Stomach (tissue), 8 donors: ENCODE measurements at regions not wholly inside any gene's neighbourhood (a gene's known extent, or its start where the extent isn't known, plus 50 kb on each side); places are given as distances from the start of the nearest gene placed in this dataset.

Source experiments
- DNase-seq, 2 donors: peaks; one replicate each; pipeline versions ENCODE4 v3.0.0 to v3.0.0-alpha.2; 2013 to 2019
- H3K27ac ChIP-seq, 5 donors: fragments of 200-600 bp in 4 of 5; sonication (generic) in 4 of 5; one replicate each; pipeline ENCODE4 v1.5.1; 2013 to 2019; ENCODE audit warnings: mild to moderate bottlenecking in 1 of 5, moderate library complexity in 1 of 5
- H3K27me3 ChIP-seq, 3 donors: fragments of 200-600 bp; sonication (generic); one replicate each; pipeline ENCODE4 v1.5.1; 2017 to 2019; ENCODE audit warnings: mixed run types in 1 of 3
- H3K36me3 ChIP-seq, 4 donors: fragments of 200-600 bp; sonication (generic); 1 replicate in 3 of 4; 2 replicates in 1 of 4; pipeline ENCODE4 v1.5.1; 2016 to 2019
- H3K4me1 ChIP-seq, 4 donors: fragments of 200-600 bp; sonication (generic); one replicate each; pipeline ENCODE4 v1.5.1; 2016 to 2019
- H3K4me3 ChIP-seq, 4 donors: fragments of 200-600 bp; sonication (generic) in 3 of 4; one replicate each; pipeline ENCODE4 v1.5.1; 2016 to 2019; ENCODE audit warnings: mild to moderate bottlenecking in 1 of 4
- H3K9me3 ChIP-seq, 4 donors: fragments of 200-600 bp; sonication (generic); one replicate each; pipeline ENCODE4 v1.5.1; 2016 to 2019
- CTCF ChIP-seq, 7 experiments: fragments of 450-650 bp in 4 of 7; fragments of 200-600 bp in 3 of 7; sonication (generic) in 3 of 7; IDR thresholded peaks; one replicate each; pipeline ENCODE4 v1.5.1; 2016 to 2019; ENCODE audit warnings: antibody characterized with exemption in 7 of 7, control low read depth in 2 of 7, mild to moderate bottlenecking in 1 of 7
- EP300 ChIP-seq: sonication (generic); formaldehyde crosslinking; IDR thresholded peaks from one replicate; pipeline ENCODE4 v1.6.1; 2017; ENCODE audit warnings: antibody characterized with exemption
- POLR2A ChIP-seq, 4 donors: fragments of 450-650 bp; IDR thresholded peaks; one replicate each; pipeline ENCODE4 v1.6.1; 2016; ENCODE audit warnings: antibody characterized with exemption in 4 of 4, control low read depth in 2 of 4, mild to moderate bottlenecking in 1 of 4, moderate library complexity in 1 of 4
- POLR2AphosphoS5 ChIP-seq, 3 donors: sonication (generic); formaldehyde crosslinking; IDR thresholded peaks; one replicate each; pipeline ENCODE4 v1.6.1; 2016; ENCODE audit warnings: antibody characterized with exemption in 3 of 3
- WGBS, 5 donors: extraction: QIAGEN DNeasy Blood & Tissue Kit in 3 of 5; methylation state at CpG; one replicate each; pipeline versions ENCODE4 v1.1.5 to v1.1.7; 2013 to 2018; 5-methylcytosine and 5-hydroxymethylcytosine counted together
- intact Hi-C: fragments of 100-400 bp; cut with DNase I; formaldehyde crosslinking; loops from one replicate; pipeline ENCODE4 v1.15.1; 2023; ENCODE audit warnings: low total_unique reads
- donor health status: healthy with polysubstance abuse.
- donor health status: Bipolar disorder and iron deficiency.
- donor health status: healthy.

GRCh38 chr2:189304360-189304759 lies 124.8 kb upstream of the COL5A2 start:
- no peaks in the 10 kb centered on the region for H3K27me3 ChIP-seq
- DNase-seq, result peak in 1 of 2 donors; percentile 32
- no peak overlapping the region for H3K4me3 ChIP-seq
- H3K9me3 ChIP-seq, result no peaks in the 10 kb centered on the region
- no peaks in the 10 kb centered on the region for H3K36me3 ChIP-seq
- peaks cover 0 to 15% (median 5%) of the 10 kb centered on the region in 4 donors for H3K4me1 ChIP-seq
- H3K27ac ChIP-seq, result no peak overlapping the region
- intact Hi-C loops, result no loop called here
- TF ChIP-seq POLR2AphosphoS5 (IDR thresholded peaks at IDR 0.05) (no peak), POLR2A (IDR thresholded peaks at IDR 0.05) (no peak)
- 80 to 95% (median 83%) methylated on average over 2 of the region's 2 CpGs for WGBS, 5 donors

GRCh38 chr2:189305291-189305943 lies 125.9 kb upstream of the COL5A2 start:
- intact Hi-C loops, result no loop called here
- H3K9me3 ChIP-seq, result no peaks in the 10 kb centered on the region
- WGBS, 5 donors, result 84 to 95% (median 90%) methylated on average over 3 of the region's 3 CpGs

GRCh38 chr2:189306525-189306924 lies 127.0 kb upstream of the COL5A2 start:
- H3K36me3 ChIP-seq, result no peaks in the 10 kb centered on the region
- no peaks in the 10 kb centered on the region for H3K9me3 ChIP-seq
- no peak for TF ChIP-seq CTCF (IDR thresholded peaks at IDR 0.05)
- TF ChIP-seq POLR2A (IDR thresholded peaks at IDR 0.05), result no peak
- no peak for TF ChIP-seq EP300
- no peak for TF ChIP-seq POLR2AphosphoS5 (IDR thresholded peaks at IDR 0.05)
- 36 to 76% (median 51%) methylated on average over 2 of the region's 2 CpGs for WGBS, 5 donors
- intact Hi-C loops, result no loop called here
- peaks cover 0 to 17% (median 6%) of the 10 kb centered on the region in 4 donors for H3K4me1 ChIP-seq
- DNase-seq, result no peak
- H3K4me3 ChIP-seq, result no peak overlapping the region
- H3K27me3 ChIP-seq, result no peaks in the 10 kb centered on the region
- H3K27ac ChIP-seq, result no peak overlapping the region

More at GRCh38 chr2:189305291-189305943, 125.9 kb upstream of the COL5A2 start:
- DNase-seq, result no peak
- Histone ChIP-seq H3K4me3 (no peak overlapping the region), H3K27ac (no peak overlapping the region), H3K27me3 (no peaks in the 10 kb centered on the region), H3K36me3 (no peaks in the 10 kb centered on the region), H3K4me1 (peaks cover 0 to 17% (median 6%) of the 10 kb centered on the region in 4 donors)
- no peak for TF ChIP-seq POLR2A (IDR thresholded peaks at IDR 0.05)
- TF ChIP-seq POLR2AphosphoS5 (IDR thresholded peaks at IDR 0.05), result no peak
- TF ChIP-seq EP300, result no peak
- no peak for TF ChIP-seq CTCF (IDR thresholded peaks at IDR 0.05)

- Histone ChIP-seq H3K27me3 (no peaks in the 10 kb centered on the region), H3K36me3 (no peaks in the 10 kb centered on the region), H3K4me3 (no peak overlapping the region), H3K27ac (no peak overlapping the region), H3K9me3 (no peaks in the 10 kb centered on the region), H3K4me1 (peaks cover 0 to 17% (median 6%) of the 10 kb centered on the region in 4 donors)
- no peak for DNase-seq
- 57 to 76% (median 61%) methylated on average over 3 of the region's 3 CpGs for WGBS, 5 donors
- intact Hi-C loops, result no loop called here
- TF ChIP-seq POLR2AphosphoS5 (IDR thresholded peaks at IDR 0.05), result no peak
- no peak for TF ChIP-seq EP300
- no peak for TF ChIP-seq CTCF (IDR thresholded peaks at IDR 0.05)
- TF ChIP-seq POLR2A (IDR thresholded peaks at IDR 0.05), result no peak
These were observed 128.7 kb upstream of the COL5A2 start for GRCh38 chr2:189308056-189308790.

- WGBS, 5 donors, result 48 to 63% (median 57%) methylated on average over 4 of the region's 4 CpGs
- Histone ChIP-seq H3K27me3 (no peaks in the 10 kb centered on the region), H3K4me1 (peaks cover 0 to 17% (median 6%) of the 10 kb centered on the region in 4 donors), H3K27ac (no peak overlapping the region), H3K4me3 (no peak overlapping the region), H3K9me3 (no peaks in the 10 kb centered on the region), H3K36me3 (no peaks in the 10 kb centered on the region)
- DNase-seq, result peak; percentile 29 to 66
- intact Hi-C loops, result no loop called here
- no peak for TF ChIP-seq POLR2A (IDR thresholded peaks at IDR 0.05)
- TF ChIP-seq POLR2AphosphoS5 (IDR thresholded peaks at IDR 0.05), result no peak
- no peak for TF ChIP-seq EP300
- TF ChIP-seq CTCF (IDR thresholded peaks at IDR 0.05), result no peak
These were observed 129.8 kb upstream of the COL5A2 start for GRCh38 chr2:189309331-189309730.
